Adrenal gland (tissue), 9 donors: ENCODE measurements at regions not wholly inside any gene's neighbourhood (a gene's known extent, or its start where the extent isn't known, plus 50 kb on each side); places are given as distances from the start of the nearest gene placed in this dataset.
"Not testable (repeated sequence)": the region's sequence is repeated elsewhere in the genome, so short reads cannot be mapped to it uniquely, and the experiment has no call there.

ENCODE experiments used
- DNase-seq, 7 donors: peaks; one replicate each; pipeline ENCODE4 v3.0.0-alpha.2; 2019 to 2020
- H3K27ac ChIP-seq, 5 donors: fragments of 200-600 bp; sonication (generic) in 4 of 5; 1 replicate in 3 of 5; 2 replicates in 2 of 5; pipeline versions ENCODE4 v1.5.1 to v1.8.0; 2016 to 2020; ENCODE audit warnings: mild to moderate bottlenecking in 1 of 5
- H3K27me3 ChIP-seq: fragments of 200-600 bp; 2 replicates; pipeline ENCODE4 v1.8.0; 2021
- H3K36me3 ChIP-seq, 2 donors: fragments of 200-600 bp; replicated peaks in 1 of 2; 1 replicate in 1 of 2; 2 replicates in 1 of 2; pipeline versions ENCODE4 v1.5.1 to v1.8.0; 2018 to 2022
- H3K4me1 ChIP-seq, 2 donors: fragments of 200-600 bp; replicated peaks in 1 of 2; 1 replicate in 1 of 2; 2 replicates in 1 of 2; pipeline versions ENCODE4 v1.5.1 to v1.8.0; 2018 to 2021
- H3K4me3 ChIP-seq, 4 donors: fragments of 200-600 bp; sonication (generic) in 3 of 4; one replicate each; pipeline ENCODE4 v1.5.1; 2016 to 2018
- H3K9me3 ChIP-seq, 3 donors: fragments of 200-600 bp; sonication (generic) in 1 of 3; replicated peaks in 1 of 3; 1 replicate in 2 of 3; 2 replicates in 1 of 3; pipeline versions ENCODE4 v1.5.1 to v1.8.0; 2016 to 2021
- CTCF ChIP-seq, 6 experiments: fragments of 450-650 bp in 4 of 6; fragments of 200-600 bp in 2 of 6; sonication (generic) in 1 of 6; IDR thresholded peaks; 1 replicate in 5 of 6; 2 replicates in 1 of 6; pipeline versions ENCODE4 v1.5.1 to v1.8.0; 2016 to 2021; ENCODE audit warnings: antibody characterized with exemption in 6 of 6, mild to moderate bottlenecking in 2 of 6, moderate library complexity in 1 of 6
- WGBS, 4 donors: extraction: QIAGEN DNeasy Blood & Tissue Kit in 2 of 4; methylation state at CpG; one replicate each; pipeline versions ENCODE4 v1.1.5 to v1.1.7; 2013 to 2017; 5-methylcytosine and 5-hydroxymethylcytosine counted together
- intact Hi-C, 2 donors: fragments of 100-400 bp; cut with DNase I; formaldehyde crosslinking; loops; one replicate each; pipeline versions ENCODE4 v1.14.1 to v1.15.0; 2022 to 2023
- donor health status: healthy with polysubstance abuse.
- donor health status: Bipolar disorder and iron deficiency.
- donor health status: DM: yes; HTN: yes; CAD: no.
- donor health status: DM: no; HTN: no; CAD: no.
- donor health status: DM: no; HTN: no; CAD: no.

GRCh38 chr5:21485458-21486000 lies 1367.6 kb downstream of the CDH12 start:
- intact Hi-C loops, H3K4me3 ChIP-seq, H3K27ac ChIP-seq, H3K9me3 ChIP-seq, H3K4me1 ChIP-seq, H3K36me3 ChIP-seq, H3K27me3 ChIP-seq: not testable (repeated sequence)
- TF ChIP-seq CTCF (IDR thresholded peaks at IDR 0.05), result peak in 2 of 6 experiments; percentile 20 to 24
- peak in 1 of 7 donors; percentile 63 for DNase-seq
- 96 to 100% (median 97%) methylated on average over 3 to 7 of the region's 7 CpGs for WGBS, 4 donors

GRCh38 chr5:21484498-21484889 lies 1368.7 kb downstream of the CDH12 start:
- 98 to 99% (median 98%) methylated on average over 11 to 15 of the region's 19 CpGs for WGBS, 4 donors
- H3K27me3 ChIP-seq, H3K9me3 ChIP-seq, H3K36me3 ChIP-seq, H3K4me1 ChIP-seq, H3K4me3 ChIP-seq, intact Hi-C loops, H3K27ac ChIP-seq: not testable (repeated sequence)
- DNase-seq, result peak in 2 of 7 donors; percentile 23 to 74

- H3K9me3 ChIP-seq, H3K27ac ChIP-seq, H3K4me1 ChIP-seq, DNase-seq, H3K4me3 ChIP-seq, intact Hi-C loops, H3K27me3 ChIP-seq, H3K36me3 ChIP-seq: not testable (repeated sequence)
- 96 to 98% (median 97%) methylated on average over 17 to 19 of the region's 19 CpGs for WGBS, 4 donors
Observed at GRCh38 chr5:21483790-21484497, 1369.2 kb downstream of the CDH12 start.

GRCh38 chr5:21482983-21483650 lies 1370.0 kb downstream of the CDH12 start:
- H3K4me1 ChIP-seq, H3K36me3 ChIP-seq, H3K4me3 ChIP-seq, H3K9me3 ChIP-seq, H3K27me3 ChIP-seq, intact Hi-C loops, DNase-seq, H3K27ac ChIP-seq: not testable (repeated sequence)
- WGBS, 4 donors, result 90 to 94% (median 92%) methylated on average over 18 to 22 of the region's 22 CpGs

- H3K4me1 ChIP-seq, H3K27me3 ChIP-seq, intact Hi-C loops, H3K4me3 ChIP-seq, H3K9me3 ChIP-seq, H3K27ac ChIP-seq, H3K36me3 ChIP-seq: not testable (repeated sequence)
- peak in 2 of 7 donors; percentile 24 to 70 for DNase-seq
- WGBS, 4 donors, result 88 to 94% (median 93%) methylated on average over 13 of the region's 13 CpGs
Observed at GRCh38 chr5:21482522-21482921, 1370.6 kb downstream of the CDH12 start.

GRCh38 chr5:21481320-21482270 lies 1371.5 kb downstream of the CDH12 start:
- H3K4me3 ChIP-seq, H3K27me3 ChIP-seq, H3K36me3 ChIP-seq, H3K4me1 ChIP-seq, H3K27ac ChIP-seq, intact Hi-C loops, H3K9me3 ChIP-seq: not testable (repeated sequence)
- WGBS, 4 donors, result 90 to 91% (median 91%) methylated on average over 24 of the region's 24 CpGs
- DNase-seq, result peak in 1 of 7 donors; percentile 70

GRCh38 chr5:21480054-21480453 lies 1373.1 kb downstream of the CDH12 start:
- not testable (repeated sequence) for H3K36me3 ChIP-seq

GRCh38 chr5:21473981-21474380 lies 1379.2 kb downstream of the CDH12 start:
- H3K27ac ChIP-seq, H3K9me3 ChIP-seq, intact Hi-C loops, DNase-seq, H3K4me3 ChIP-seq, H3K4me1 ChIP-seq, H3K27me3 ChIP-seq, H3K36me3 ChIP-seq: not testable (repeated sequence)
- WGBS, 4 donors, result 67 to 97% (median 95%) methylated on average over 3 to 6 of the region's 6 CpGs

More at GRCh38 chr5:21480054-21480453, 1373.1 kb downstream of the CDH12 start:
- H3K4me1 ChIP-seq, H3K4me3 ChIP-seq, H3K27ac ChIP-seq, H3K9me3 ChIP-seq, DNase-seq, intact Hi-C loops, H3K27me3 ChIP-seq: not testable (repeated sequence)
- WGBS, 4 donors, result 90 to 96% (median 94%) methylated on average over 3 to 4 of the region's 4 CpGs

GRCh38 chr5:21473436-21473835 lies 1379.7 kb downstream of the CDH12 start:
- H3K27me3 ChIP-seq, H3K36me3 ChIP-seq, intact Hi-C loops, DNase-seq, H3K4me3 ChIP-seq, H3K27ac ChIP-seq, H3K4me1 ChIP-seq, H3K9me3 ChIP-seq: not testable (repeated sequence)
- 97 to 99% (median 98%) methylated on average over 13 of the region's 13 CpGs for WGBS, 4 donors
